HG02588 (cell line): ENCODE measurements at regions not wholly inside any gene's neighbourhood (a gene's known extent, or its start where the extent isn't known, plus 50 kb on each side); places are given as distances from the start of the nearest gene placed in this dataset.
"Not testable (repeated sequence)": the region's sequence is repeated elsewhere in the genome, so short reads cannot be mapped to it uniquely, and the experiment has no call there.

Experiments
- ATAC-seq: cut with Tn5 transposase; IDR thresholded peaks from one replicate; pipeline ENCODE4 v1.9.1; 2021; ENCODE audit warnings: mild to moderate bottlenecking, moderate library complexity; ENCODE audit not compliant: unreplicated experiment

DNA sequence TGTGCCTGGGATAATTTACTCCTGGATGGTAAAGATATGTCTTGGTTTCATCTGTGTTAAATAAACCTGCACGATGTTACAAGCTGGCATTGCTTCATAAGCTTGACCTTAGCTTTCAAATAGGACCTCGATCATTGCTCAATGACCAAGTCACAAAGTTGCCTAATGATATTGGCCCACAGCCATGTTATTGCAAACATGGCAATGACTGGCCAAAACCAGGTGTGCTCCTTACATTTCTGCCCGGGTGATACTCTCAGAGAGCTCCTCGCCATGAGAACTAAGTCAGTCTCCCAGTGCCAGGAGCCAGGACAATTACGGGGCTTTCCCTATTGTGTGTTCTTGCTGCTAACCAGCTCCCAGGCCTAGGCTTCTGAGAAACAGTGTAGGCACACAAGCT is 72.5 kb upstream of the CYP1B1 start:
- no peak for ATAC-seq

DNA sequence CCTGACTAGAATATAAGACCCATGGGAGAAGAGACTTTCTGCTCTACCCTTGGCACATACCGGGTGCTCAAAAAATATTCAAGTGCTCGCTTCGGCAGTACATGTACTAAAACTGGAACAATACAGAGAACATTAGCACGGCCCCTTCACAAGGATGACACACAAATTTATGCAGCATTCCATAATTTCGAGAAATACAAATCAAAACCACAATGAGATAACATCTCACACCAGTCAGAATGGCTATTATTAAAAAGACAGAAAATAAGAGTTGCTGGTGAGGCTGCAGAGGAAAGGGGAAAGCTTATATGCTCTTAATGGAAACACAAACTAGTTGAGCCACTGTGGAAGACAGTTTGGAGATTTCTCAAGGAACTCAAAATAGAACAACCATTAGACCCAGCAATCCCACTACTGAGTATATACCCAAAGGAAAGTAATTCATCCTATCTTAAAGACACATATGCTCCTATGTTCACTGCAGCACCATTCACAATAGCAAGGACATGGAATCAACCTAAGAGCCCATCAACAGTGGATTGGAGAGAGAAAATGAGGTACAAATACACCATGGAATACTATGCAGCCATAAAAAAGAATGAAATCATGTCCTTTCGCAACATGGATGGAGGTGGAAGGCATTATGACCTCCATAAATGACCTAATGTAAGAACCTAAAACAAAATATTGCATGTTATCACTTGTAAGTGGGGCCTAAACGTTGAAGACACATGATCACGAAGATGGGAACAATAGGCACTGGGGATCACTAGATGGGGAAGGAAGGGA is 71.6 kb upstream of the CYP1B1 start:
- no peak for ATAC-seq

DNA sequence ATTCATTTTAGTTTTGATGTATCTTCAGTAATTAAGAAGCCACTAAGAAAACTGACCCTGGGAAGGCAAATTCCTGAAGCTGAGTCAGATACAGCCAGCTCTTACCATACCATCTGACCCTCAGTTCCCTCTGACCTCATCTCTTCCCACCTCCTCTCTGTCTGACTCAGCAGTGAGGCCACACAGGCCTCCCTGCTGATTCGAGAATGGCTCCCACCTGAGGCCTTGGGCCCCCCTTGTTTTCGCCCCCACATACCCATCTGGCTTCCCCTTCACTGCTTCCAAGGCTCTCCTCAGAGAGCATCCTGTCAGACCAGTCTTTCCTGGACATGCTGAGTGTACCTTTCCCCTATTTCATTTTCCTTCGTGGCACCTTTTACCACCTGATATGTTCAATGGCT is 71.0 kb upstream of the CYP1B1 start:
- peak; percentile 84 for ATAC-seq

DNA sequence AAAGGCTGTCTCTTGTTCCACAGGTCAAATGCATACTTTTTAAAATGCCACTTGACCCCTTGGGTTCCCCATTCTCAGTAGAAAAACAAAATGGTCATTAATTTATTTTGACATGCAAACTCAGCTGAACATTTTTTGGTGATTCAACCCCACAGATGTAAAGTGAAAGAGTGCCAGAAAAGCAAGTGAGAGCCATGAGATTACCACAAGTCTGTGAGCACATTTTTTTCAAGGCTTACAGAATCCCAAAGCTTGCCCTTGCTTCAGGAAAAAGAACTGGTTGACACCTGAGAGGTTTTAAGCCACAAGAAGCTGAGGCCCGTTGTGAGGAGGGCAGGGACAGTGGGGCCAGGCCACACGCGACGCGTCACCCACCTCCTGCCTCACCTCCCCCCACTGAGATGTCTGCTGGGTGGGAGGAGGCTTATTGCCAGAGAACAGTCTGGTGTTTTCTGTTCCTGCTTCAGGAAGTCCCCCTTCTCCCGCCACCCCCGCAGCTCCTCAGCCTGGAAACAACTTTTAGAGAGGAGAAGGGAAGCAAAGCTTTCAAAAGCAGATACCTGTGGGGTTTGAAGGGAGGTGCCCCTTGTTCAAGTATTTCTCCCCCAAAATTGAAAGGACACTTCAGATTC is 70.4 kb upstream of the CYP1B1 start:
- ATAC-seq, result peak; percentile 75

DNA sequence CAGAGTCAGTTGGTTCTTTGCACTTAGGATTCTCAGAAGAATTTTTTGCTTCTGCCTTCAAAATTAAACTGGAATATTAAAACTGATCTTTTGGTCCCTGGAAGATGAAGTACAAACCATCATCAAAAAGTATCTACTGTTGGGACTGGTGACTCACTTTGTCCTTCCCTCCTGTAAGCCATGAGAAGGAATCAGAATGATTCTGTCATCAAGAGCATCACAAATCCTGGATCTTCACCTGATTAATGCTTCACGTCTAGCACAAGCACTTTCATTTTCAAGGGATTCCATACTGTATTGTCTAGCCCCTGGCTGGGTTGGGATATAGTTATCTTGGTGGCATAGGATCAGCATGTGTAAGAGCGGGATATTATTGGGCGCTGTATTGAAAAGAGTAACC is 69.3 kb upstream of the CYP1B1 start:
- ATAC-seq, result no peak

DNA sequence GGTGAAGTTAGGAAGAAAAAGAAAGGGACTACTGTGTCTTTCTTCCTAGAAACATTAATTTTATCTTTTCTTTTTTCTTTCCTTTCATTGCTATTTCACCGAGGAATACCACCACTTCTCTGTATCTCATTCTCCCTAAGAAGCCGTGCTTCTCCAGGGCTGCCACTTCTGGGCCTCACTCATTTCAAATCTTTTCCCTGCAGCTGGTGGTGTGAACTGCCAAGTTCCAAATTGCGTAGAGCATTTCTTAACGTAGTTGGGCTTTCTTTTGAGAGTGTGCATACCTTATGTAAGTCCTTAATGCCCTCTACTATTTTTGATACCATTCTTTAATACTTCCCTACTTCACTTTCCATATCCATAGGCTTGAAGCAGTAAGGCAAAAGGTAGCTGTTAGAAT is 66.7 kb upstream of the CYP1B1 start:
- ATAC-seq, result no peak

DNA sequence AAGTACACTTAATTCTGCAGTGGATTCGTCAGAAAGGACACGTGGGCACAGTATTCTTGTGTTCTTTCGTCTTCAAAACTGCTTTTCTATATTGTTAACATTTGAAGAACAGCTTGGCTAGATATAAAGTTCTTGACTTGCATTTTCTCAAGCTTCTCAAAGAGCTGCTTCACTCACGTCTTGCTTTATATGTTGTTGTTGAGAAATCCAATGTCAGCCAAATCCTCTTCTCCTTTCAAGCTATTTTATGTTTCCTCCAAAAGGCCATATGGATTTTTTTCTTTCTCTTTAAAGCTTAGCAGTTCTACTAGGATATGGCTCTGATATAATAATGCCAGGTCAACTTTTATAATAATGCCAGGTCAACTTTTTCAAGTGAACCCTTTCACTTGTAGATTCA is 65.5 kb upstream of the CYP1B1 start:
- ATAC-seq, result no peak

DNA sequence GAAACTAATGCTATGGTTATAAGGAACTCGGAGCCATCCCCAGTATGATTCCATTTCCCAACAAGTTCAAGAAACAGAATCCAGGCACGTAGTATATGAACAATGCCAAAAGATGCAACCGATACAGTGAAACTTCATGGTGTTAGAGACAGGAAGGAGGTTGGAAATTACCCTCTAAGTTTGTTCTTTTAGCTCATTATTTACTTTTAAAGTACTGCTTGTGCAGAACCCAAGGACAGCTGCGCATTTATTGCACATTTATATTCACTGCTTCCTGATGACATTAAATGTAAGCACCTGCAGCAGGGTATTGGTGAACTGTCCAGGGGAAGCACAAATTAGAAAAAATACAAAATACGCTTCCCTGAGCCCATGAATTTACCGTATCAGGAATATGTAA is 63.0 kb upstream of the CYP1B1 start:
- no peak for ATAC-seq

DNA sequence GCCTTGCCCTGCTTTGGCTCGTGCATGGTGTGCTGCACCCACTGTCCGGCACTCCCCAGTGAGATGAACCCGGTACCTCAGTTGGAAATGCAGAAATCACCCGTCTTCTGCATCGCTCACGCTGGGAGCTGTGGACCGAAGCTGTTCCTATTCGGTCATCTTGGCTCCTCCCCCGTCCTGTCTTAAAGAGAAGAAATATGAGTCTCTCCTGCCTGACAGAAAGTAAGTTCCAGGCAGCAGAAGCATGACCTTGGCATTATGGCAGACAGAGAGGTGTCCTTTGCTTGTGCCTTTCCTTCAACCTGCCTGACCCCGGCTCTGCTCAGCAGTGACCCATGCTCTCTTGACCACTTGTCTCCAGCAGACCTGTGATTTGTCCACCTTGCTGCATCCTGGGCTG is 62.5 kb upstream of the CYP1B1 start:
- no peak for ATAC-seq

DNA sequence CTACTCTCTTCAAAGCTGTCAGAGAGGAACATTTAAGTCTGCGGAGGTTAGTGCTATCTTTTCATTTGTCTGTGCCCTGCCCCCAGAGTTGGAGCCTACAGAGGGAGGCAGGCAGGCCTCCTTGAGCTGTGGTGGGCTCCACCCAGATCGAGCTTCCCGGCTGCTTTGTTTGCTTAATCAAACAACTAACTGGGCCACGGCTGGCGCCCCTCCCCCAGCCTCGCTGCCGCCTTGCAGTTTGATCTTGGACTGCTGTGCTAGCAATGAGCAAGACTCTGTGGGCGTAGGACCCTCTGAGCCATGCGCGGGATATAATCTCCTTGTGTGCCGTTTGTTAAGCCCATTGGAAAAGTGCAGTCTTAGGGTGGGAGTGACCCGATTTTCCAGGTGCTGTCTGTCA is 62.0 kb upstream of the CYP1B1 start:
- not testable (repeated sequence) for ATAC-seq

DNA sequence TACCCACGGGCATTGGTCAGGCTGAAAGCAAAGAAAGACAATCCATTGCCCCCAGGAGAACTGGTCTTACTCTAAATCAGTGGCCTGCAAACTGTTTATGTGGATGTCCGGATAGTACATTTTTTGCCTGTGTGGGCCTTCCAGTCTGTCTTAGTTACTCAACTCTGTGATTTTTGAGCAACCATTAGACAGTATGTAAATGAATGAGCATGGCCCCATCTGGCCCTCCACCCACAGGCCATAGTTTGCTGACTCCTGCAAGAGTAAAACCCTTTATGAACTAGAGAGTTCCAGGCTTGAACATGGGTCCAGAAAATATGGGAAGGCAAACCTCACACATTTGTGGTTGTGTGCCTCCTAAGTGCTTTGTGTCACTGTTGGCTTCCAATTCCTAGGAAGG is 55.7 kb upstream of the CYP1B1 start:
- ATAC-seq, result no peak

DNA sequence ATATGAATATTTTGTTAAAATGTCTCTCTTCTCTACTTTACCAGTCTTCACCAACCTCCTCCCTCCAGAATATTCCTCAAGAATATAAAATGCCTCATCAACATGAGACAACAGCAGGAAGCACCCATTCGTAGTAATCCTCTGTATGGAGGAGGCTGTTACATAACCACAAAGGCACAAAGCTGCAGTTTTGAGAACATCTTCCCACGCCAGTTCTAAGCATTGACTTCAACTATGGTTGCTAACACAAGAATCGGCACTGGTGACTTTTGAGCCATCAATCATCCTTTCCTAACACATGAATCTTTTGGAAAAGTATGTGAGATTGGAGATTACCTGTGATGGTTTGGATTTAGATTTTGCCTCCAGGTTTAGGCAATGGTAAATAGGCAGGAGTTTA is 54.9 kb upstream of the CYP1B1 start:
- no peak for ATAC-seq

DNA sequence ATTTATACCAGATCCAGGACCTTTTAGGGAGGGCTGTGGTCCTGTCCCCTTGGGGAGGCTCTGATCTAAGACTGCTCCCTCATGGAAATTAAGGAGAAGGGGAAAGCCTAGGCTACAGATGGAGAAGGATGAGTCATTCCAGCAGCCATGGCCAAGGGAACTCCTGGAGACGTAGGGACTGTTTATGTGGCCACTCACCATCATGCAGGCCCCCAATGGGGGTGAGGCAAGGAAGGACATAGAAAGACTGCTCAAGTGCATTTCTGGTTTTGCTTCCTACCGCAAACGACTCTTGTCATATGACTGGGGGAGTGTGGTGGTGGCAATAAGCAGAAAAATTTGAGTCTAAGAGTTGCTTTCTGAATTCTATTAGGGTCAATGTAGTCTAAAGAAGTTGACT is 54.0 kb upstream of the CYP1B1 start:
- ATAC-seq, result no peak

DNA sequence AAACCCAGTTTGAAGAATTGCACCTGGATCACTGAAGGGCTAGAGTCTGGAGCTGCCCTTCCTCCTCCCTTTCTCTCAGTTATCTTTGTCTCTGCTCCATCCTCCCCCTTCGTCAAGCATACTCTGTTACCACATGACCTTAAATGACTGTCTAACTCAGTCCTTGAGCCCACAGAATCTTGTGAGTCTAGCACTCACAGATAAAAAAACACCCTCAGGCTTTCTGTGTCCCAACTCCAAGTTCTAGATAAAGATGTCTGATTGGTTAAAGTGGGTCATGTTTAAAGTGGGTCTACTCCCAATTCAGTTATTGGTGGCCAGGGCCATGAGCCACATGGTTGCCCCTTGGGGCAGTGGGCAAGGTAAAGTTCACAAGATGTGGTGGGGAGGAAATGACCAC is 53.5 kb upstream of the CYP1B1 start:
- ATAC-seq, result no peak

DNA sequence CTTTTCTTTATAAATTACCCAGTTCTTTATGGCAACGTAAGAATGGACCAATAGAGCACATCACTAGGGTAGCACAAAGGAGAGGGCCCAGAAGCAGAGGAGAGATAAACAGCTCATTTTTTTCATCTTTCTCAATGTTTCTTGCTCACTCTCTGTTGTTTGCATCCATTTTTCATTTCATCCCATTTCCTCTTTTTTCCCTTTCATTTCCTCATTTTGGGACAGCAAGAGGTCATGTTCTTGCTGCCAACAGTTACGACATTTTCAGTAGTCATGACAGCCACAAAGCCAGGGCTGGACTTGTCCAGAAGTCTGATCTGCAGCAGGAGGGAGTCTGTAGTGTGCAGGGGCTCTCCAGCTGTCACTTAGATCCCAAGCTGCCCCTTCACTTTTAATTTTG is 52.7 kb upstream of the CYP1B1 start:
- no peak for ATAC-seq

DNA sequence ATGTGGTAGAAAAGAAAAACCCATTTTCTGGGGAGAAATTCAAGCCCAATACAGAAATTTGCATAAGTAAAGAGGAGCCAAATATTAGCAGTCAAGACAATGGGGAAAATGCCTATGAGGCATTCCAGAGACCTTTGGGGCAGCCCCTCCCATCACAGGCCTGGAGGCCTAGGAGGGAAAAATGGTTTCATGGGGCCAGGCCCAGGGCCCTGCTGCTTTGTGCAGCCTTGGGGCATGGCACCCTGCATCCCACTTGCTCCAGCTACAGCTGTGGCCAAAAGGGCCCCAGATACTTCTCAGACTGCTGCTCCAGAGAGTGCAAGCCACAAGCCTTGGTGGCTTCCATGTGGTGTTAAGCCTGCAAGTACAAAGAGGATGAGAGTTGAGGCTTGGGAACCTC is 51.3 kb upstream of the CYP1B1 start:
- no peak for ATAC-seq

DNA sequence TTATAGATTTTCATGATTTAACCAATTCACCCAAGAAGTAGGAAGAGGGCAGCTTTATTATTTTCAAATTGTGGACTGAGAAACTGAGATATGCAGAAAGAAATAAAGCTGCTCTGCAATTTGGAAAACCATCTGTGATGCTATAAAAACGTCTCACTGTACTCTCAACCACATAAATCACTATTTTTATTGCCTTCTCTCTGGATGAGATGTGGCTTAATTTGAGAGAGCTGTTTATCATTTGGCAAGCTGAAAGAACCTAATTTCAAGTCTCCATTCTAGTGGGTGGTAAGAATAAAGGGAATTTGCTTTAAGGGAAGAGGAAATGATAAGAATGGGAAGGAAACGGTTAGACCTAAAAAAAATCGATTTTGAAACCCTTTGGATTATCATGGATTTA is 49.9 kb upstream of the CYP1B1 start:
- ATAC-seq, result no peak
